HEK293T (cell line): ENCODE measurements at regions not wholly inside any gene's neighbourhood (a gene's known extent, or its start where the extent isn't known, plus 50 kb on each side); places are given as distances from the start of the nearest gene placed in this dataset.

Experiments used
- ARNT ChIP-seq: fragments of 450-650 bp; IDR thresholded peaks from 2 replicates; pipeline ENCODE4 v1.6.1; 2017; ENCODE audit warnings: mild to moderate bottlenecking
- BHLHE40 ChIP-seq: fragments of 450-650 bp; IDR thresholded peaks from 2 replicates; pipeline ENCODE4 v1.6.1; 2016; ENCODE audit warnings: mild to moderate bottlenecking, moderate library complexity, borderline replicate concordance
- CTBP1 ChIP-seq: fragments of 450-650 bp; IDR thresholded peaks from 2 replicates; pipeline ENCODE4 v1.6.1; 2016; ENCODE audit warnings: borderline replicate concordance
- ELF4 ChIP-seq: fragments of 450-650 bp; IDR thresholded peaks from 2 replicates; pipeline ENCODE4 v1.6.1; 2017; ENCODE audit warnings: antibody characterized with exemption
- FOXM1 ChIP-seq: fragments of 450-650 bp; IDR thresholded peaks from 2 replicates; pipeline ENCODE4 v1.6.1; 2017; ENCODE audit warnings: mild to moderate bottlenecking, borderline replicate concordance
- HDGF ChIP-seq: fragments of 450-650 bp; IDR thresholded peaks from 2 replicates; pipeline ENCODE4 v1.6.1; 2017; ENCODE audit warnings: antibody characterized with exemption, borderline replicate concordance
- LEF1 ChIP-seq: fragments of 450-650 bp; IDR thresholded peaks from 2 replicates; pipeline ENCODE4 v1.6.1; 2017; ENCODE audit warnings: mild to moderate bottlenecking, borderline replicate concordance
- NFRKB ChIP-seq: fragments of 450-650 bp; IDR thresholded peaks from 2 replicates; pipeline ENCODE4 v1.6.1; 2016; ENCODE audit warnings: mild to moderate bottlenecking, moderate library complexity
- PKNOX1 ChIP-seq: fragments of 450-650 bp; IDR thresholded peaks from 2 replicates; pipeline ENCODE4 v1.6.1; 2016
- SP1 ChIP-seq: fragments of 450-650 bp; IDR thresholded peaks from 2 replicates; pipeline ENCODE4 v1.6.1; 2017
- SUZ12 ChIP-seq: fragments of 450-650 bp; IDR thresholded peaks from 2 replicates; pipeline ENCODE4 v1.6.1; 2016; ENCODE audit warnings: mild to moderate bottlenecking
- TARDBP ChIP-seq: fragments of 450-650 bp; IDR thresholded peaks from 2 replicates; pipeline ENCODE4 v1.6.1; 2016
- ZNF384 ChIP-seq: fragments of 450-650 bp; IDR thresholded peaks from 2 replicates; pipeline ENCODE4 v1.6.1; 2016

GRCh38 chr2:157172239-157172638 is 85.3 kb upstream of the GALNT5 start:
- TF ChIP-seq TARDBP (no peak), SUZ12 (no peak), BHLHE40 (no peak), ELF4 (no peak), SP1 (no peak), NFRKB (no peak), FOXM1 (no peak), HDGF (no peak), PKNOX1 (no peak), CTBP1 (no peak), ARNT (no peak), LEF1 (no peak), ZNF384 (no peak)
